ENCODE measurements at regions not wholly inside any gene's neighbourhood (a gene's known extent, or its start where the extent isn't known, plus 50 kb on each side); places are given as distances from the start of the nearest gene placed in this dataset.

DNA sequence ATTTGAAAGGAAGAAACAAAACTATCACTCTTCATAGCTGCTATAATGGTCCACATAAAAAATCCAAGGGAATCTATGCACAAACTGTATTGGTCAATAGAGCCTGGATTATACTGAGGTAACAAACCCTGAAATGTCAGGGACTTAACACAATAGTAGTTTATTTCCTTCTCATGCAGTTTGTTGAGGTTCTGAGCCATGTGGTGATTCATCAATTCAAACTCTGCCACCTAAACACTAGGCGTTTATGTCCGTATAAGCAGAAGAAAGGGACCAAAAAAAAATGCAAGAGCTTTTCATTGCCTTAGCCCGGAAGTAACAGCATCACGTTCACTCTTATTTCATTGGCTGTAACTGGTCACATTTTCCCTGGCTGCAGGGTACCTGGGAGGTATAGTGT, 464.7 kb downstream of the ZSWIM6 start:
- DNase-seq, result no peak

DNA sequence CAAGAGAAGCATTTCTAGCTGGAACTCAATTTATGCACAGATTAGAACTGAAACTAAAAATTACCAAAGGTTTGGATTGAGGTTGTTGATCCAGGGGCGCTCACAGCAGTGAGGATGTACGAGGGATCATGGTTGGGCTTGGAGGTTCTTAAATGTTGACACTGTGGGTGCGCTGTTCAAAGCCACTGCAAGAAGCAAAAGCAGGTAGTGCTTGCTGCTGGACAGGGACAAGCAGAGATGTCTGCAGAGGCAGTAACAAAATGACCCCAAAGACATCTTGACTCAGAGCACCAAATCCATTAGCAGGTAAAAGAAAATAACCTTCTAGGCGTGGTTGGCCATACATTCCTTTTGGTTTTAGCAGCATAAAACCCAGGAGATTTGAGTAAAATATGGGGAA, 468.4 kb downstream of the ZSWIM6 start:
- no peak for DNase-seq

DNA sequence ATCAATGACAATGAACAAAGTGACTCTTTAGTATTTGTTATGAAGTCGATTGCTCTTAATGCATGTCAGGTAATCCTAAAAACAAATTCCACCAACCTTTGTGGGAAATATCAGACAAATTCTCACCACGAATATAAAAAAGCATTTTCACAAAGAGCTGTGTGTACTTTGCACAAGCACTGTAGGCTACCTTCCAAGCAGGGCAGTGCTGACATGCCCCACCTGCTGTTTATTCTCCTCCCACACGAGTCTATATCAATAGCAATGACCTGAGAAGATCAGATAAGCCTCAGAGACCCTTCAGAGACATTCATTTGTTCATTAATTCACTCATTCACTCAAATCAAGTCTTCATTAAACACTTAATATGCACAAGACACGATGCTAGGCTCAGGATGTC, 469.1 kb downstream of the ZSWIM6 start:
- DNase-seq, result no peak

DNA sequence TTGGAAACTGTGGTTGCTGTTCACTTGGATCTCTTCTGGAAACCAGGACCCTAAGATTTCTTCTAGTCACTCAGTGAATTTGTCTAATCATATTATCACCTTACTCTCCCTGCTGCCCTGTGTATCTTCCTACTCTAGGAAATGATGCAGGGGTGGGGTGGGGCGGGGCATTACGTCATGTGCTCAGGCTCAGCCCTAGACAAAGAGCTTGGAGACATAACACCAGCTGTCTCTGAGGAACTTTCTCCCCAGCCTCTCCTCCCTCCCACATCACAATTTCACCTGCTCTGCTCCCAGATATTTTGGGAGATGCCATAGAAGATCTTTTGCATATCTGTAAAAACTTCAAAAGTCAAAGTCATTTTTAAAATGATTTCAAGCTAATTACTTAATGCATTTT, 470.4 kb downstream of the ZSWIM6 start:
- no peak for DNase-seq

DNA sequence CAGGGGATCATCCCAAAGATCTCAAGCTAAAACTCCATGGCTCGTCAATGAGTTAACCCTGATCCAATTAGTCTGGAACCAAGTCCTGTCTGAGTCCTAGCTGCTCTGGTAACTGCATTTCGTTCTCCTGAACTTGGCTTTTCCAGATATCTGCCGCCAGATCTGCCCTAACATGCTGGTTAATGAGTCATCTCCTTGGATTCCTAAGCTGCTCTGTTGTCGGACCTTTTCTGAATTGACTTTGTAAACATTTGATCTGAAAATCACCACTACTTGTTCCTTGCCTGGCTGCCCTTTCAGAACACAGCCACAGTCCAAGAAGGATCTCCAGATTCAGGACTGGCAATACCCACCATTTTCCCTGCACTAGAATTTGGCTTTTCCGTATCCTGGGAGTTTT, 473.0 kb downstream of the ZSWIM6 start:
- no peak for DNase-seq

DNA sequence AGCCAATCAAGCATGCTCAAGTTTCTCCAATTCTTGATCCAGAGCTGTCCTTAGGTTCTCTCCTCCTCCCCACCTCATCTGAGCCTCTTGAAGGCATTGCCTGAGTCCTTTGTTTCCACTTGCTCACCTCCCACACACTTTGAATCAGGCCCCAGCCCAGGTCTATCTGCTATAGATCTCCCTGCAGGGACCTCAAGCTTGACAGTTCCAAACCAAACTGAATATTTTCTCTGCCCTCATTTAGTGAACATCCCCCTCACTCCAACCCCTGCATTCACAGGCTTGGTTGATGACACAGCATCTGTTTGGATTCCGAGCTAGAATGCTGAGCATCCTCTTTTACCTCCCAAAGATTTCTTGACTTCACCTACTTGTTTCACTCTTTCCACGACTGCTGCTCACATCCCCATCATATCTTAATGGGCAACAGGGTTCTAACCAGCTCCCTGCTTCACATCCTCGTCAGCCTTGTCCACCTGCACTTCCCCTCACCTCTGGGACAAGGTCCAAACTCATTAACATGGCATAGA, 474.5 kb downstream of the ZSWIM6 start:
- DNase-seq, result no peak

DNA sequence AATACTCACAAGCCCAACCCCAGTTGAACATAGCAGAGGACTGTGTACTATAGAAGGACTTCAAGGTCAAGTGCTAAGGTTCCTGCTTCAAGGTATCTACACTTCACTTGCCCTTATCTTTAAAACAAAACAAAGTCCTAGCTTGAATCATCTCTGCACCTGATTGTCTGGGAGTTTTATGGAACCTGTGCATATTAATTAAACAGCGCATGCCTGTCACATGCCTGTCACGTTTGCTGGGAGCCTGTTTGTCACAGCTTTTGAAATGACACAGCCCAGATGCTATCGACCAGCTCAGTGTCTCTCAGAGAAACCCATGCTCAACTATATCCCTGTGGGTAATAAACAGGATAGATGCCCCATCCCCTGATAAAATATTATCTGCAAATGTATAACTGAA, 476.0 kb downstream of the ZSWIM6 start:
- no peak for DNase-seq

DNA sequence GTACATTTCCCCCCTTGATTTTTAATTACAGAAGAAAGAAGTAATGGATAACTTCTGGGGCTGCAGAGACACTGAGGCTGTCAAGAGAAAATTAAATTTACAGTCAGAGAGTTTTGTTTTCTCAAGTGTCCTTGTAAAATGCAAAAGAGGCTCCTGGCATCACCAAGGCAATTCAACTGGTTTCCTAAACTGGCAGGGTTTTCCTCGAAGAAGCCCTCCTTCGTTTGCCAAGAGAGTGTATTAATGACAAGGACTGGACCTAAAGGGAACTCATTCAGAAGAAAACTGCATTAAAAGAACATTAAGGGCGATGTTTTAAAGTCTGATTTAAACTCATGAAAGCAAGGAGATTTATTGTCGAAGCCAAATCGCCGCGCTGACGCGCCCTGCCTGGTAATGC, 476.9 kb downstream of the ZSWIM6 start:
- DNase-seq, result no peak

DNA sequence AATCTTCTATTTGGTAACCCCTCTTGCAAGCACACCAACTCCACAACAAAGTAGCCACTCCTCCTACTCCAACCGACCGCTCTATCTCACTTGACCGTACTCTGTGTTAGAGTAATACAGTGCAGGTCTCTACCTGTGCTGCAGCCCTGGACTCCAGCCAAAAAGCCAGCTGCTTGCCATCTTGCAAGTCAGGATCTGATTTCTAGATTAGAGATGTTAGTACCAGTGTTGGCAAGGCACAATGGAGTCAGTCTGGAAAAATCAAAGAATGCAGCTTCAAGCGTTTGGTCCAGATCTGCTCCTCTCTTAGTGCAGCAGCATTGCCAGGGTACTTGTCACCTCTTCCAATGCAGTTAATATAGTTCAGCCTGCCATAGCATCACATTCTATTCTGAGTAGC, 477.6 kb downstream of the ZSWIM6 start:
- DNase-seq, result no peak

DNA sequence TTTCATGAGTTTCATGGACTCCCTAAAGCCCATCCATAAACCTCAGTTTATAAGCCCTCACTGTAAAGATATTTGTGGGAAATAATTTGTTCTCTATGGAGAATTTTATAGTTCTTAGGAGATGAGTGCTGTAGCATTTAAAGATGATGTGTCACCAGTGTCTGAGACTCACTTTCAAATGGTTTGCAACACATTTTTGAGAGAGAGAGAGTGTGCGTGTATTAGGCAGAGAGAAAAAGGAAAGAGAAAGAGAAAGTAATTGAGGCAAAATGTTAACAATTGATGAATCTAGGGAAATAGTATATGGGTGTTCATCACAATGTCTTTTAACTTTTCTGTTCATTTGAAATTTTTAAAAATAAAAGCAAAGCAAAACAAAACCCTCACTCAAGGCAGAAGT, 479.0 kb downstream of the ZSWIM6 start:
- DNase-seq, result no peak

DNA sequence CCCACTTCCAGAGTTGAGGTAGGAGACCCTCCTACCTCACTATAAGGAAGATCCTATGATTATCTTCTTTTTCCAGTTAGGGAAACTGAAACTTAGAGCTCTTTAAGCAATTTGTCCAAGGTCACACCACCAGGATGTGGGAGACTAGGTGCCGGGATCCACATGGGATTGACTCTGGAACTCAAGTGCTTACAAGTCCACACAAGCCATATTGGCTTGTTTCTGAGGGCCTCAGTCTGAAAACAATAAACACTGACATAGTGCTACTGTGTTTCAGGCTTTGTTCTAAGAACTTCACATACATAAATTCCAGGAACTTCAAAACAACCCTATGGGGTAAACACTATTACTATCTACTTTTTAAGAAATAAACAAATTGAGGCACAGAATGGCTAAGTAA, 481.3 kb downstream of the ZSWIM6 start:
- no peak for DNase-seq

DNA sequence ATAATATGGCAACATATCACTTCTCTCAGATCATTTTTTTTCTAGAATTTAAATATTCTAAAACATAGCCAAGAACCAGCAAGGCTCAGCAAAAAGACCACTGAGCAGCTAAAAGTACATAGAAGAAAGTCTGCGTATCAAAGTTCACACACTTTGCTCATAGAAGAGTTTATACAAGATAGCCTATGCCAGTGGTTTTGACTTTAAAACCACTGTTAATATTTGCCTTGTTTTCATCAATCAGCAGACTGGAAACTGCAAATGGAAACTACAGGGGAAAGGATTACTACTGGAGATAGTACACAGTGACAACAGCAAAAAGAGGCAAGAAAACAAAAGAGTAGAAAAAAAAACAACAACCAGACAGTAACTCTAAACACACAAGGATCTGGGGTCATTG, 483.3 kb downstream of the ZSWIM6 start:
- no peak for DNase-seq

DNA sequence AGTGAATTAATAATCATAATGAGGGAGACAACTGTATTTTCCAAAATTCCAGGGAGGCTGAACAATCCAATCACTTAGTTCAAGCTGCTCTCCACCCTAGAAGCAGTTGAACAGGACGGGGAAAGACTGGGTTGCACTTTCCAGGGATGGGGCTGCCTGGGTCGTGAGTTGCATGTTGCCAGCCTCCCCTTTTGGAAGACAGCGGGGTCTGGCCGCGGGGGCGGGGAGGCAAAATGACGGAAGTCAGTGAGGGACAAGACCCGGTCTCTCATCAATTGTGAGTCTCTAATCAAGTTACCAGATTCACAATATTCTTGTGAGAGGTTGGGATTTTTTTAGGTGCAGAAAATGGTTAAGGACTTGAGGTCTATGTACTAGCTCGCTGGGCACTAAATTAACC, 484.1 kb downstream of the ZSWIM6 start:
- DNase-seq, result no peak

DNA sequence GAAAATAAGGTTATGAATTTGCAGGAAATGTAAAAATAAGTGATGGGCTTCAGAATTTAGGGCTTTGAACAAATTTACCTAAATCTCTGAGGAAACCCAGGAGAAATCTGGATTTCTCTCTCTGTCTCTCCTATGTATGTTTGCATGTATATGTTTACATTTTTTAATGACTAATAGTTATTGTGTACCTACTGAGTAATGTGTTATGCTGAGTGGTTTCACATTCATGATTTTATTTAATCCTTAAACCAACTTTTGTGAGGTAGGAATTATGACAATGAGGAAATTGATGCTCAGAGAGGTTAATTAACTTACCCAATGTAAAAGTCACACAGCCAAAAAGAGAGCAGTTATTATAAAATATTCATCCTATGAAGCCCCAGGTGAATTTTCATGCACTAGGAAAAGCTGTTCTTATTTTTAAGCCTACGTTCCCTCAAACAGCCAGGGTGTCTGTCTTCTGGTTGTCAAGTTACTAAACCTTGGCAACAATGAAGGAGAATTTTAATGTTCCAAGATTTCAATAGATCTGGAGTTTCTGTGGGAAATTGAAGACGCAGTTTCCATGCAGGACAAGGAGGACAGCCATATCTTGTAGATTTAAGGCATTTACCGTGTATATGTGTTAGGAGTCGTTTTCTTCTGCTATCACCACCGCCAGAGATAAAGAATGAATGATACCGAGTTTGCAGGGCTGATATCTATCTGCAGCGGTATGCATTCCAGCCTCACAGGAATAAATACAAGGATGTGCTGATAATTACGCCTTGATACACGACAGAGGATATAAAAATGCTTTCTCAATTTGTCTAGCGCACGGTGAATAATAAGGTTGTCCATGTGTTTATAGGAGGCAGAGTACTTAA, 484.8 kb downstream of the ZSWIM6 start:
- no peak for DNase-seq

DNA sequence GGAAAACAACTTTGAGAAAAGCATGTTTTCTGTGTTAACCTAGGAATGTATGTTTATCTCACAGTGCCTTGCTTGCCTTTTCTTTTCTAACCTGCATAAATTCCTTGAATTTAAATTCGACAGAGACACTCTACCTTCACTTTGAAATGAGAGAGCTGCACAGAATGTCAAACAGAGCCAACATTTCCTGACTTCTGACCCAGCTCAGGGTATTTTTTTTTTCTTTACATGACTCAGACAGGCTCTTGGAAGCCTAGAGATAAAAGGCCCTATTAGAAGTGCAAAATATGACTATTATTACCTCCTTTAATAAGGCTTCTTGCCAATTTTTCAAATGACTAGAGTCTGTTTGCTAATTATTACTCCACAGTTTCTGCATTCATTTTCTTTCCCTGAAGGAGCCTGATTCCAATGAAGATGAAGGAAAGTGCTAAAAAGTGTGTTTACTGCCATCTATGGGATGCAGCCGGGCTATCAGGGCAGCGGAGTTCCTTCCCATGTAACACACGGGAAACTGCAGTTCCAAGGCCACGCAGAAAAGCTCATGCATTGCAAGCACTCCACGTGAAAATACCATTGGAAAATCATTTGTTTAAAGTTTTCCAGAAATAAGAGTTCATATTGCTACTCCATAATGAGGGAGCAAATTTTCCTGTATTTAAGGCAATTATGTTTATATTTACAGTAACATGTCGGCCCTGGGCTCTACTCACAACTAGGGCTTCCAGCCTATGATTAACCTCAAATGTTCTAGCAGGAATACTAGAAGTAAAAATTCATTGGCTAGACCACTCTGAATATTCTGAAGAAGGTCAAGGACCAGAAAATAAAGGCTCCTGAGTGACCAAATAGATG, 485.6 kb downstream of the ZSWIM6 start:
- peak; percentile 45 to 48 for DNase-seq

DNA sequence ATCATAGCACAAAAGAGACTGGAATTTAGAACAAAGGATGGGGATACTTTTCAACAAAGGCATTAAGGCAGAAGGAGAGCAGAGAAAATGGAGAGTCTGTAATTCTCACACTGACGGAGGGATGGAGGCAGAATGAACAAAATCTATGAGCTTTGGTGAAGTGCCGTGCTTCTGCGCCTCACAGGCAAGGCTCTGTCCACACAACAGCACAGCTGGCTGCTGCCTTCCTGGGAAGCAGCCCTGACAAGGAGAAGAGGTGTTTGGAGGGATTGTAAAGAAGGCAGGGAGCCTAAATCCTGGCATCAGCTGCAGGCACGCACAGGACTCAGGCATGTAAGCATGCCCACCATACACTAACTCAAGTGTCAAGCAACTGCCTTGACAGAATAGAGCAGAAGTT, 485.2 kb upstream of the KIF2A start:
- DNase-seq, result no peak

DNA sequence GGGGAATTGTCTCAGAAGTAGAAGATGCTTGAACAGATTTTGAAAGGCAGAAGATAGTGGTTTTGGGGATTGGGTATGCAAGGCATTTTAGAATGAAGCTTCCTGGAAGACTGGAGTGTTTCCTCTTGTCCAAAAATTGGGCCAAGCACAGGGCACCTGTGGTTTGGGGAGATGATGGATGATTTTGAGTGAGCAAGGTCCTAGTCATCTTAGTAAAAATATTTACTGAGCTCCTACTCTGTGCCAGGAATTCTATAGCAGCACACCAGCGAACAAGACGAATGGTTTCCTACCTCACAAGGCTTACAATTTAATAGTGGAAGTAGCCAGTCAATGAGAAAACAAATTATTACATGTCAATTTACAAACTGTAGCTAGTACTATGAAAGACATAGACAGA, 484.4 kb upstream of the KIF2A start:
- no peak for DNase-seq

DNA sequence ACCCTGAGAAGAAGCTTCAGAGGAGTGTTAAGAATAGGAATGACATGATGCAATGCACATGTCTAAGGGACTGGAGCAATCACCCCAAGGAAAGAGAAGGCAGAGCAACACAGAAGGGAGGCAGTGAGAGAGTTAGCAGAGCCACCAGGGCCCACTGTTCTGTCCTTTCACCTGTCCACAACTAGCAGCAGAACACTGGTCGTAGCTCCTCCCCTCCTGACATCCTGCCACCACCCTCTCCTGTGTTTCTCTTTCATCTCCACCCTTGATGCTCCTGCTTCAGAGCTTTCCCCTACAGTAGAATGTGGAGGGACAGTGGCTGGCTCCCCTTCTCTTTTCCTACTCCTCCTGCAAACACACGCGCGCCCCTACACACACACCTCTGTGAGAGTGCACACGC, 483.4 kb upstream of the KIF2A start:
- no peak for DNase-seq

DNA sequence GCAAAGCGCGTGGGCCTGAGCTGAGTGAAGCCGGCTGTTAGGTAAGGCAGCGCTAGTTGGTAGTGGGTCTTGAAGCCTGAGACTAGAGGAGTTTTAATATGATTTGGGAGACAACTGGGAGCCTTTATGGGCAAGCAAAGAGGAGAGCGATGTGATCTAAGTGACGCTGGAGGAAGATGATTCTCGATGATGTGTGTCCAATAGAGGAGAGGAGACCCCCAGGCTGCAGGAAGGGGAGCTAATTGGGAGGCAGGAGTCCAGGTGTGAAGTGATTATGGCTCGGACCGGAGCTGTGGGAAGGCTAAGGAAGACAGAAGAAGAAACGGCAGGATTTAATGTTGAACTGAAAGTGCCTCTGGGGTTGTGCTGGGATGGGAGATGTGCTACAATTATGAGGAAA, 482.9 kb upstream of the KIF2A start:
- no peak for DNase-seq

DNA sequence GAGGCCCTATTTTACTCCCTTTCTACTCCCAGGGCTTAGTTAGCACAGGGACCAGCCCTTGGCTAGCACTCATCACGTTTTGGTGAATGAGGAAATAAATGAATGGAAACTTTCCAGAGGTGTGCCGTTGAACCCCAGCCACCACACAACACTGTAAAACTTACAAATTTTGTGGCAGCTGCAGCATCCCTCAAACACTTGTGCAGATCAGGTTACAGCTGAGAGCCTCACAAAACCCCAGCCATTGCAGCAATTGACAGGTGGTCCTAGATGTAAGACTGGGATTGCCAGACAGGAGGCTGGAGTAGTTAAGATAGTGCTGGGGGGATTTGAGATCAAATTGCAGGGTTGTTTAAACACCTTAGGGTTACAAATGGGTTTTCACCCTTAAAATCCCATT, 482.2 kb upstream of the KIF2A start:
- no peak for DNase-seq

DNA sequence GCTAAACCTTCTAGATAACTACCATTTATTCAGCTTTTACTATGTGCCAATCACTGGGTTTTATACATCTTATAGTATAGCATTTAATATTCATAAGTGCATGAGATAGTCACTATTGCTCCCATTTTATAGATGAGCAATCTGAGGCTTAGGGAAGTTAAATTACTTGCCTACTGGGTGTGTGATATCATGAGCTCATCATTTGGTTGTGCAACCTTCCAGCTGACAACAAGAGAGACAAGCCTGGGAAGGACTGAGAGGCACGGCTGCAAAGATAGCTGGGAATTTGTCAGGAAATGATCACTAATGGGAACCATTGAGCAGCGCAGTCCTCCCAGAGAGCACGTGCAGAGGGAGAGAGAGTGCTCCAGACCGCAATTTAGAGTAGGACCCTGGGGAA, 481.6 kb upstream of the KIF2A start:
- peak; percentile 22 to 28 for DNase-seq

DNA sequence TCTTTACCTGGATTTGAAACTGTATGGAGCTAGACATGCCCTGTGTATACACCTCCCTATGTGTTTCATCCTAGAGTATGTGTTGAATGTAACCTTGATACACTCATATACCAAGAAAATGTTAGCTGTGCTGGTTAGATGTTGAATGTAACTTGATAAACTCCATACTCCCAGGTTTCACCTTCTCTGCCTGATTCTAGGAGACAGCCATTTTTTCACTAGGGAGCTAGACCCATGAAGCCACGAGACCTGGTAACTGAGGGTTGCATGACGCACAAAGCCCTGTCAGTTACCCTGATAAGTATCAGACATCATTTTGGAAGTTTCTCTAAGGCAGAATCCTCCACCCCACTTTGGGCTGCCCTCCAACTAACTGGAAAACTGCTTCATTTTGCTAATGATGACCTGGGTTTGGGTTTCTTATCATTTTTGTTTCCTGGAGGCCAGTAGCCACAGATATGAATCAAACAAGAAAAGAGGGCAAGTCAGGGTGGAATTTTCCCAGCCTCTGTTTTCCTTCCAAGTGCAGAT, 478.5 kb upstream of the KIF2A start:
- DNase-seq, result no peak

DNA sequence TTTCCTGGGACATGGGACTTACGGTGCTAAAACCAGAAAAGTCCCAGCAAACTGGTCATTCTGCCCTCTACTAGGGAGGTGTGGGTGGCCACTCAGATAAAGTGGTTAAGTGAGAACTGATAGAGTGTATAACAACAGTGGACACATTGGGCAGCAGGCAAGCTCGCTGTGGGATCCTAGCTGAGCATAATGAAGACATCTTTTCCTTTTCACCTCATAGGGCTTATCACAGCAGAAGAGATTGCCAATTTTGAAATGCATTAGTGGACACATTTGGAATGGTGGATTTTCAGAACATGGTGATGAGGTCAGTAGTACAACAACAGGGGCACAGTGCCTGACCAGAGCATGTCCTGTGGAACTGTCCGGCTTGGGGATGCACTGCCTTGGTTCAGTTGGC, 477.1 kb upstream of the KIF2A start:
- DNase-seq, result no peak

DNA sequence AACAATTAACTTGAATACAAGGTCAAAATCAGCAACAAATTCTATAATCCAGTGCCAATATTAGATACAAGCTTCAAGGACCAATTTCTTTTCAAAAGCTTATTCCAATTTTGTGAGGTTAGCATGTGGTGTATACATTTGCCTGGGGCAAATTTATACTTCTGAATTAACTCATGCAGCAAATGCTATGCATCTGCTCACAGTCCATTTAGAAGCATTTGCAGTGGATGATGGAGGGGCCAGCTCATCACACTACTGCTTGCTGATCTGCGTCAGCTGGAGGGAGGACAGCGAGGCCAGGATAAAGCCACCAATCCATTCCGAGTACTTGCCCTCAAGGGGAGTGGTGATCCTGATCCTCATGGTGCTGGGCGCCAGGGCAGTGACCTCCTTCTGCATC, 474.3 kb upstream of the KIF2A start:
- no peak for DNase-seq
